A549 (cell line): ENCODE measurements at regions not wholly inside any gene's neighbourhood (a gene's known extent, or its start where the extent isn't known, plus 50 kb on each side); places are given as distances from the start of the nearest gene placed in this dataset.

Experiments used
- ATAC-seq, 2 experiments: fragments of 200-7000 bp in 1 of 2; fragments of >200 bp in 1 of 2; cut with Nextera tagmentation in 1 of 2; cut with Tn5 transposase in 1 of 2; 3 replicates each; pipeline versions ENCODE4 v1.8.0 to v1.9.1; 2018 to 2020; ENCODE audit warnings: mild to moderate bottlenecking in 1 of 2, moderate library complexity in 1 of 2
- CTCF ChIA-PET: fragments of 300-600 bp; sonication (Branson Sonifier 250); formaldehyde crosslinking; extraction: SDS; loops from one replicate; lab custom pipeline; 2021; ENCODE audit warnings: antibody characterized with exemption, inconsistent platforms; lab: Yijun Ruan, JAX
- POLR2A ChIA-PET: fragments of 350-600 bp; formaldehyde crosslinking; extraction: SDS; loops from one replicate; lab custom pipeline; 2021; ENCODE audit warnings: antibody characterized with exemption, inconsistent platforms; lab: Yijun Ruan, JAX
- DNase-seq, 2 experiments: peaks; one replicate each; pipeline versions ENCODE4 v3.0.0 to v3.0.0-alpha.2; 2011 to 2016; ENCODE audit warnings: low read depth in 1 of 2, low spot score in 1 of 2
- FAIRE-seq: peaks from 2 replicates; lab custom pipeline; 2011; peaks lifted over from hg19 to GRCh38; lab: Jason Lieb, UNC
- H3K27ac ChIP-seq, 2 experiments: fragments of >200 bp; sonication (Bioruptor Twin); formaldehyde crosslinking; 3 replicates each; pipeline ENCODE4 v1.5.1; 2016 to 2017
- H3K4me1 ChIP-seq: fragments of >200 bp; sonication (Bioruptor Twin); formaldehyde crosslinking; 3 replicates; pipeline ENCODE4 v1.6.1; 2016
- H3K4me2 ChIP-seq: fragments of >200 bp; sonication (Bioruptor Twin); formaldehyde crosslinking; 3 replicates; pipeline ENCODE4 v1.6.1; 2016
- H3K4me3 ChIP-seq: fragments of >200 bp; sonication (Bioruptor Twin); formaldehyde crosslinking; 3 replicates; pipeline ENCODE4 v1.5.1; 2016
- H3K9me3 ChIP-seq: fragments of >200 bp; sonication (Bioruptor Twin); formaldehyde crosslinking; 3 replicates; pipeline ENCODE4 v1.6.1; 2016
- CEBPB ChIP-seq, 2 experiments: fragments of >200 bp in 1 of 2; sonication (Bioruptor Twin) in 1 of 2; formaldehyde crosslinking in 1 of 2; IDR thresholded peaks; 2 replicates each; pipeline ENCODE4 v1.6.1; 2012 to 2016
- CHD4 ChIP-seq: fragments of 200-600 bp; sonication (generic); IDR thresholded peaks from 2 replicates; pipeline ENCODE4 v1.6.1; 2016; ENCODE audit warnings: antibody characterized with exemption, mild to moderate bottlenecking, borderline replicate concordance
- EHMT2 ChIP-seq: fragments of 200-600 bp; sonication (generic); IDR thresholded peaks from 2 replicates; pipeline ENCODE4 v1.6.1; 2016; ENCODE audit warnings: antibody characterized with exemption, low read depth, mild to moderate bottlenecking, moderate library complexity
- EP300 ChIP-seq, 2 experiments: fragments of >200 bp; sonication (Bioruptor Twin); formaldehyde crosslinking; IDR thresholded peaks; 2 replicates in 1 of 2; 3 replicates in 1 of 2; pipeline ENCODE4 v1.6.1; 2016 to 2017
- ESRRA ChIP-seq: fragments of 150-350 bp; IDR thresholded peaks from 2 replicates; pipeline ENCODE4 v1.6.1; 2014; ENCODE audit warnings: mild to moderate bottlenecking, low read length, borderline replicate concordance
- HEYL ChIP-seq: fragments of 250-450 bp; sonication (Bioruptor Pico); IDR thresholded peaks from 2 replicates; pipeline ENCODE4 v1.8.0; 2021; ENCODE audit warnings: mild to moderate bottlenecking, moderate library complexity
- HOXA7 ChIP-seq: fragments of 250-450 bp; sonication (Bioruptor Pico); IDR thresholded peaks from 2 replicates; pipeline ENCODE4 v1.5.0; 2020; ENCODE audit warnings: mild to moderate bottlenecking, moderate library complexity
- HOXB13 ChIP-seq: fragments of 250-450 bp; sonication (Bioruptor Pico); IDR thresholded peaks from 2 replicates; pipeline ENCODE4 v1.5.0; 2020; ENCODE audit warnings: low read depth, mild to moderate bottlenecking, moderate library complexity
- HOXB5 ChIP-seq: fragments of 250-450 bp; sonication (Bioruptor Pico); IDR thresholded peaks from 2 replicates; pipeline ENCODE4 v1.5.0; 2020; ENCODE audit warnings: mild to moderate bottlenecking, moderate library complexity
- MYC ChIP-seq: IDR thresholded peaks from 2 replicates; pipeline ENCODE4 v1.6.1; 2012; ENCODE audit warnings: mild to moderate bottlenecking, inconsistent platforms, low read length, improper control_type of control experiment, borderline replicate concordance
- NFE2L2 ChIP-seq: fragments of 150-350 bp; conservative IDR thresholded peaks from 2 replicates; pipeline ENCODE4 v1.6.1; 2014; ENCODE audit warnings: low read length
- POLR2A ChIP-seq: IDR thresholded peaks from 2 replicates; pipeline ENCODE4 v1.6.1; 2012; ENCODE audit warnings: mild to moderate bottlenecking, low read length
- RAD21 ChIP-seq, 2 experiments: fragments of >200 bp in 1 of 2; sonication (Bioruptor Twin) in 1 of 2; formaldehyde crosslinking in 1 of 2; IDR thresholded peaks in 1 of 2; conservative IDR thresholded peaks in 1 of 2; 2 replicates in 1 of 2; 3 replicates in 1 of 2; pipeline ENCODE4 v1.6.1; 2012 to 2018; ENCODE audit warnings: inconsistent platforms in 1 of 2
- RARB ChIP-seq: fragments of 250-450 bp; sonication (Bioruptor Pico); IDR thresholded peaks from 2 replicates; pipeline ENCODE4 v1.8.0; 2021; ENCODE audit warnings: mild to moderate bottlenecking, moderate library complexity
- SMC3 ChIP-seq: fragments of >200 bp; sonication (Bioruptor Twin); formaldehyde crosslinking; IDR thresholded peaks from 3 replicates; pipeline ENCODE4 v1.6.1; 2018; ENCODE audit warnings: inconsistent platforms
- TP53 ChIP-seq: fragments of 250-450 bp; sonication (Bioruptor Pico); IDR thresholded peaks from 2 replicates; pipeline ENCODE4 v1.5.0; 2021; ENCODE audit warnings: mild to moderate bottlenecking, moderate library complexity
- ZFP36 ChIP-seq: fragments of 450-650 bp; IDR thresholded peaks from 2 replicates; pipeline ENCODE4 v1.6.1; 2014; ENCODE audit warnings: borderline replicate concordance; ENCODE audit not compliant: partially characterized antibody
- ZNF302 ChIP-seq: fragments of 250-450 bp; sonication (Bioruptor Pico); IDR thresholded peaks from 2 replicates; pipeline ENCODE4 v1.9.0; 2021; ENCODE audit warnings: inconsistent platforms, mild to moderate bottlenecking, moderate library complexity
- WGBS: methylation state at CpG from one replicate; pipeline ENCODE4 v1.1.6; 2017; ENCODE audit errors: missing lambda C conversion rate; 5-methylcytosine and 5-hydroxymethylcytosine counted together
- TF ChIP-seq, protein P1 (sequence below): fragments of 250-450 bp; sonication (Bioruptor Pico); IDR thresholded peaks from 2 replicates; pipeline ENCODE4 v1.5.0; 2021; ENCODE audit warnings: mild to moderate bottlenecking, moderate library complexity, borderline replicate concordance
- TF ChIP-seq, protein P2 (sequence below): fragments of 450-650 bp; IDR thresholded peaks from 2 replicates; pipeline ENCODE4 v1.6.1; 2014; ENCODE audit warnings: antibody characterized with exemption
- TF ChIP-seq, protein P3 (sequence below): IDR thresholded peaks from 2 replicates; pipeline ENCODE4 v1.6.1; 2012
- TF ChIP-seq, protein P4 (sequence below): fragments of 250-450 bp; sonication (Bioruptor Pico); IDR thresholded peaks from 2 replicates; pipeline ENCODE4 v1.5.0; 2020; ENCODE audit warnings: low read depth, mild to moderate bottlenecking, moderate library complexity
- TF ChIP-seq, protein P5 (sequence below): fragments of 200-600 bp; sonication (generic); IDR thresholded peaks from 2 replicates; pipeline ENCODE4 v1.6.1; 2016; ENCODE audit warnings: antibody characterized with exemption, mild to moderate bottlenecking, moderate library complexity
- TF ChIP-seq, protein P6 (sequence below): fragments of >200 bp; sonication (Bioruptor Twin); formaldehyde crosslinking; IDR thresholded peaks from 3 replicates; pipeline ENCODE4 v1.6.1; 2016
- TF ChIP-seq, protein P7 (sequence below): fragments of 150-350 bp; IDR thresholded peaks from 2 replicates; pipeline ENCODE4 v1.6.1; 2014; ENCODE audit warnings: low read depth, mild to moderate bottlenecking, low read length
- TF ChIP-seq, protein P8 (sequence below): IDR thresholded peaks from 2 replicates; pipeline ENCODE4 v1.6.1; 2012

DNA sequence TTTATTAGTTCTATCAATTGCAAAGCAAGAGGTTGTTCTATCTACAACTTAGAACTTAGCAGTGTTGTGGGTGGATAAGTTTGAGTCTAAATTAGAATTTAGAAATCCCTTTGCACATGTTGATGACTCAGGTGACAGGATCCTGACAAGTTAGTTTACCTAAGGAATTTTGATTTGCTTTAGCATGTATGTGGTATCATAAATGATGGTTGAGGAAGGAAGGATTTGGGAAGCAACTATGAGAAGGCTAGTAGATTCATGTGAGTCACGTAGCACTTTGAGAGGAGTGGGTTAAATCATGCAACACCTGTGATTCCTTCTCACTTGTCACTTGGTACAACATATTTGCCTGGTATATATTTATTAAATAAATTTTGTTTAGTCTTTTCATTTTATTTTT, 223.7 kb upstream of the USP25 start:
- H3K4me3 ChIP-seq = no peak overlapping the region
- H3K4me2 ChIP-seq = no peak overlapping the region
- POLR2A ChIA-PET = no interaction called here
- no peaks in the 10 kb centered on the region for H3K4me1 ChIP-seq
- ATAC-seq (no peak), DNase-seq (no peak), FAIRE-seq (no peak)
- H3K9me3 ChIP-seq = no peaks in the 10 kb centered on the region
- no peak for TF ChIP-seq MYC
- TF ChIP-seq NFE2L2 = no peak
- no peak for TF ChIP-seq HOXB5 (CRISPR knock-in tag)
- TF ChIP-seq SMC3 = no peak
- TF ChIP-seq, protein P1, sequence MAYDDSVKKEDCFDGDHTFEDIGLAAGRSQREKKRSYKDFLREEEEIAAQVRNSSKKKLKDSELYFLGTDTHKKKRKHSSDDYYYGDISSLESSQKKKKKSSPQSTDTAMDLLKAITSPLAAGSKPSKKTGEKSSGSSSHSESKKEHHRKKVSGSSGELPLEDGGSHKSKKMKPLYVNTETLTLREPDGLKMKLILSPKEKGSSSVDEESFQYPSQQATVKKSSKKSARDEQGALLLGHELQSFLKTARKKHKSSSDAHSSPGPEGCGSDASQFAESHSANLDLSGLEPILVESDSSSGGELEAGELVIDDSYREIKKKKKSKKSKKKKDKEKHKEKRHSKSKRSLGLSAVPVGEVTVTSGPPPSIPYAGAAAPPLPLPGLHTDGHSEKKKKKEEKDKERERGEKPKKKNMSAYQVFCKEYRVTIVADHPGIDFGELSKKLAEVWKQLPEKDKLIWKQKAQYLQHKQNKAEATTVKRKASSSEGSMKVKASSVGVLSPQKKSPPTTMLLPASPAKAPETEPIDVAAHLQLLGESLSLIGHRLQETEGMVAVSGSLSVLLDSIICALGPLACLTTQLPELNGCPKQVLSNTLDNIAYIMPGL (CRISPR knock-in tag) = no peak
- no peak for TF ChIP-seq CEBPB (IDR thresholded peaks at IDR 0.05)
- TF ChIP-seq RARB (CRISPR knock-in tag) = no peak
- no peak for TF ChIP-seq ESRRA
- TF ChIP-seq CHD4 = no peak
- TF ChIP-seq HEYL = no peak
- TF ChIP-seq, protein P2, sequence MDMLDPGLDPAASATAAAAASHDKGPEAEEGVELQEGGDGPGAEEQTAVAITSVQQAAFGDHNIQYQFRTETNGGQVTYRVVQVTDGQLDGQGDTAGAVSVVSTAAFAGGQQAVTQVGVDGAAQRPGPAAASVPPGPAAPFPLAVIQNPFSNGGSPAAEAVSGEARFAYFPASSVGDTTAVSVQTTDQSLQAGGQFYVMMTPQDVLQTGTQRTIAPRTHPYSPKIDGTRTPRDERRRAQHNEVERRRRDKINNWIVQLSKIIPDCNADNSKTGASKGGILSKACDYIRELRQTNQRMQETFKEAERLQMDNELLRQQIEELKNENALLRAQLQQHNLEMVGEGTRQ = no peak
- H3K27ac ChIP-seq = no peak overlapping the region
- WGBS = 65% methylated on average over 1 of the region's 1 CpG
- CTCF ChIA-PET = no interaction called here

DNA sequence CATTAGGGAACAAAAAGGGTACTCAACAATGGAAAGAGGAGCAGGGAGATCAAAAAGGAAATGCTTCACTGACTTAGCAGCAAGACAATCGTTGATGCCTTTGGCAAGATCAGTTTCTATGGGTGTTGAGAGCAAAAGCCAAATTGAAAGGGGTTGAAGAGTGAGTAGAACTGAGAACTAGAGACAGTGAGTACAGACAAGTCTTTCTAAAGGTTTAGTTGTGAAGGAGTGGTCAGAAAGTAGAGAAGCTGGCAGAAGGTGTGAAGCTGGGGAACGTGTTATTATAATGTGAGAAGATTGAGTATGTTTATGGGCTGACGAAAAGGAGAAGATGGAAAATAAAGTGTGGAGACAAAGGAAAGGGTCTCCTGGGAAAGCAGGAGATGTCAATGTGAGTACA, 221.2 kb upstream of the USP25 start:
- no peak for ATAC-seq
- POLR2A ChIA-PET = no interaction called here
- H3K4me1 ChIP-seq = no peaks in the 10 kb centered on the region
- no peak for DNase-seq
- H3K4me3 ChIP-seq = no peak overlapping the region
- WGBS = 67% methylated on average over 3 of the region's 3 CpGs
- no peaks in the 10 kb centered on the region for H3K9me3 ChIP-seq
- TF ChIP-seq RAD21 (conservative IDR thresholded peaks at IDR 0.05 in 1 of 2, IDR thresholded peaks at IDR 0.05 in 1 of 2) (no peak), HOXA7 (CRISPR knock-in tag) (no peak), CHD4 (no peak), NFE2L2 (no peak), HOXB13 (CRISPR knock-in tag) (no peak), ZFP36 (no peak), HOXB5 (CRISPR knock-in tag) (no peak), EP300 (IDR thresholded peaks at IDR 0.05) (no peak), ZNF302 (CRISPR knock-in tag) (no peak), EHMT2 (no peak), TP53 (CRISPR knock-in tag) (no peak), POLR2A (no peak), CEBPB (IDR thresholded peaks at IDR 0.05) (no peak), RARB (CRISPR knock-in tag) (no peak)
- TF ChIP-seq, protein P3, sequence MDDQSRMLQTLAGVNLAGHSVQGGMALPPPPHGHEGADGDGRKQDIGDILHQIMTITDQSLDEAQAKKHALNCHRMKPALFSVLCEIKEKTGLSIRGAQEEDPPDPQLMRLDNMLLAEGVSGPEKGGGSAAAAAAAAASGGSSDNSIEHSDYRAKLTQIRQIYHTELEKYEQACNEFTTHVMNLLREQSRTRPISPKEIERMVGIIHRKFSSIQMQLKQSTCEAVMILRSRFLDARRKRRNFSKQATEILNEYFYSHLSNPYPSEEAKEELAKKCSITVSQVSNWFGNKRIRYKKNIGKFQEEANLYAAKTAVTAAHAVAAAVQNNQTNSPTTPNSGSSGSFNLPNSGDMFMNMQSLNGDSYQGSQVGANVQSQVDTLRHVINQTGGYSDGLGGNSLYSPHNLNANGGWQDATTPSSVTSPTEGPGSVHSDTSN = no peak
- TF ChIP-seq, protein P4, sequence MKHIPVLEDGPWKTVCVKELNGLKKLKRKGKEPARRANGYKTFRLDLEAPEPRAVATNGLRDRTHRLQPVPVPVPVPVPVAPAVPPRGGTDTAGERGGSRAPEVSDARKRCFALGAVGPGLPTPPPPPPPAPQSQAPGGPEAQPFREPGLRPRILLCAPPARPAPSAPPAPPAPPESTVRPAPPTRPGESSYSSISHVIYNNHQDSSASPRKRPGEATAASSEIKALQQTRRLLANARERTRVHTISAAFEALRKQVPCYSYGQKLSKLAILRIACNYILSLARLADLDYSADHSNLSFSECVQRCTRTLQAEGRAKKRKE = no peak
- TF ChIP-seq, protein P5, sequence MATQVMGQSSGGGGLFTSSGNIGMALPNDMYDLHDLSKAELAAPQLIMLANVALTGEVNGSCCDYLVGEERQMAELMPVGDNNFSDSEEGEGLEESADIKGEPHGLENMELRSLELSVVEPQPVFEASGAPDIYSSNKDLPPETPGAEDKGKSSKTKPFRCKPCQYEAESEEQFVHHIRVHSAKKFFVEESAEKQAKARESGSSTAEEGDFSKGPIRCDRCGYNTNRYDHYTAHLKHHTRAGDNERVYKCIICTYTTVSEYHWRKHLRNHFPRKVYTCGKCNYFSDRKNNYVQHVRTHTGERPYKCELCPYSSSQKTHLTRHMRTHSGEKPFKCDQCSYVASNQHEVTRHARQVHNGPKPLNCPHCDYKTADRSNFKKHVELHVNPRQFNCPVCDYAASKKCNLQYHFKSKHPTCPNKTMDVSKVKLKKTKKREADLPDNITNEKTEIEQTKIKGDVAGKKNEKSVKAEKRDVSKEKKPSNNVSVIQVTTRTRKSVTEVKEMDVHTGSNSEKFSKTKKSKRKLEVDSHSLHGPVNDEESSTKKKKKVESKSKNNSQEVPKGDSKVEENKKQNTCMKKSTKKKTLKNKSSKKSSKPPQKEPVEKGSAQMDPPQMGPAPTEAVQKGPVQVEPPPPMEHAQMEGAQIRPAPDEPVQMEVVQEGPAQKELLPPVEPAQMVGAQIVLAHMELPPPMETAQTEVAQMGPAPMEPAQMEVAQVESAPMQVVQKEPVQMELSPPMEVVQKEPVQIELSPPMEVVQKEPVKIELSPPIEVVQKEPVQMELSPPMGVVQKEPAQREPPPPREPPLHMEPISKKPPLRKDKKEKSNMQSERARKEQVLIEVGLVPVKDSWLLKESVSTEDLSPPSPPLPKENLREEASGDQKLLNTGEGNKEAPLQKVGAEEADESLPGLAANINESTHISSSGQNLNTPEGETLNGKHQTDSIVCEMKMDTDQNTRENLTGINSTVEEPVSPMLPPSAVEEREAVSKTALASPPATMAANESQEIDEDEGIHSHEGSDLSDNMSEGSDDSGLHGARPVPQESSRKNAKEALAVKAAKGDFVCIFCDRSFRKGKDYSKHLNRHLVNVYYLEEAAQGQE = no peak
- TF ChIP-seq, protein P6, sequence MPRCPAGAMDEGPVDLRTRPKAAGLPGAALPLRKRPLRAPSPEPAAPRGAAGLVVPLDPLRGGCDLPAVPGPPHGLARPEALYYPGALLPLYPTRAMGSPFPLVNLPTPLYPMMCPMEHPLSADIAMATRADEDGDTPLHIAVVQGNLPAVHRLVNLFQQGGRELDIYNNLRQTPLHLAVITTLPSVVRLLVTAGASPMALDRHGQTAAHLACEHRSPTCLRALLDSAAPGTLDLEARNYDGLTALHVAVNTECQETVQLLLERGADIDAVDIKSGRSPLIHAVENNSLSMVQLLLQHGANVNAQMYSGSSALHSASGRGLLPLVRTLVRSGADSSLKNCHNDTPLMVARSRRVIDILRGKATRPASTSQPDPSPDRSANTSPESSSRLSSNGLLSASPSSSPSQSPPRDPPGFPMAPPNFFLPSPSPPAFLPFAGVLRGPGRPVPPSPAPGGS = no peak
- TF ChIP-seq, protein P7, sequence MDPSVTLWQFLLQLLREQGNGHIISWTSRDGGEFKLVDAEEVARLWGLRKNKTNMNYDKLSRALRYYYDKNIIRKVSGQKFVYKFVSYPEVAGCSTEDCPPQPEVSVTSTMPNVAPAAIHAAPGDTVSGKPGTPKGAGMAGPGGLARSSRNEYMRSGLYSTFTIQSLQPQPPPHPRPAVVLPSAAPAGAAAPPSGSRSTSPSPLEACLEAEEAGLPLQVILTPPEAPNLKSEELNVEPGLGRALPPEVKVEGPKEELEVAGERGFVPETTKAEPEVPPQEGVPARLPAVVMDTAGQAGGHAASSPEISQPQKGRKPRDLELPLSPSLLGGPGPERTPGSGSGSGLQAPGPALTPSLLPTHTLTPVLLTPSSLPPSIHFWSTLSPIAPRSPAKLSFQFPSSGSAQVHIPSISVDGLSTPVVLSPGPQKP = no peak
- TF ChIP-seq, protein P8, sequence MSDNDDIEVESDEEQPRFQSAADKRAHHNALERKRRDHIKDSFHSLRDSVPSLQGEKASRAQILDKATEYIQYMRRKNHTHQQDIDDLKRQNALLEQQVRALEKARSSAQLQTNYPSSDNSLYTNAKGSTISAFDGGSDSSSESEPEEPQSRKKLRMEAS = no peak
- TF ChIP-seq, all 56 proteins: peak for 0
- no peak overlapping the region for H3K4me2 ChIP-seq
- H3K27ac ChIP-seq = no peak overlapping the region
- CTCF ChIA-PET = no interaction called here
- FAIRE-seq = no peak
